SK-N-MC (cell line): ENCODE measurements at regions not wholly inside any gene's neighbourhood (a gene's known extent, or its start where the extent isn't known, plus 50 kb on each side); places are given as distances from the start of the nearest gene placed in this dataset.

ENCODE experiments used
- EZH2 ChIP-seq: fragments of 200-600 bp; sonication (generic); IDR thresholded peaks from one replicate; pipeline ENCODE4 v1.6.1; 2017; ENCODE audit warnings: antibody characterized with exemption
- POLR2AphosphoS5 ChIP-seq: IDR thresholded peaks from 2 replicates; pipeline ENCODE4 v1.6.1; 2012; ENCODE audit warnings: mild to moderate bottlenecking, low read depth, low read length, borderline replicate concordance

GRCh38 chr19:32032561-32032960, 312.8 kb upstream of the ZNF507 start:
- TF ChIP-seq POLR2AphosphoS5 = no peak
- TF ChIP-seq EZH2 = no peak
